ENCODE measurements at regions not wholly inside any gene's neighbourhood (a gene's known extent, or its start where the extent isn't known, plus 50 kb on each side); places are given as distances from the start of the nearest gene placed in this dataset.
"Not testable (repeated sequence)": the region's sequence is repeated elsewhere in the genome, so short reads cannot be mapped to it uniquely, and the experiment has no call there.

GRCh38 chrY:11643549-11643948 is 1057.5 kb upstream of the USP9Y start:
- H3K27me3 Mint-ChIP-seq, ATAC-seq, CTCF ChIA-PET, DNase-seq, H3K27ac Mint-ChIP-seq, H3K4me1 Mint-ChIP-seq, H3K4me3 Mint-ChIP-seq: not testable (repeated sequence)
- H3K9me3 Mint-ChIP-seq (ENCODE audit: low read depth), result peaks cover 44% of the 10 kb centered on the region
- peaks cover 27% of the 10 kb centered on the region for H3K36me3 Mint-ChIP-seq

- no peaks in the 10 kb centered on the region for H3K4me1 Mint-ChIP-seq
- CTCF ChIA-PET, result no interaction called here
- no peak overlapping the region for H3K27ac Mint-ChIP-seq
- ATAC-seq (no peak), DNase-seq (no peak)
- H3K27me3 Mint-ChIP-seq, result no peaks in the 10 kb centered on the region
- H3K4me3 Mint-ChIP-seq, result no peak overlapping the region
- H3K9me3 Mint-ChIP-seq (ENCODE audit: low read depth), result peaks cover 68% of the 10 kb centered on the region
- peaks cover 39% of the 10 kb centered on the region for H3K36me3 Mint-ChIP-seq
Observed at GRCh38 chrY:11668221-11668620, 1032.8 kb upstream of the USP9Y start.
